GM18861 (cell line): ENCODE measurements at regions not wholly inside any gene's neighbourhood (a gene's known extent, or its start where the extent isn't known, plus 50 kb on each side); places are given as distances from the start of the nearest gene placed in this dataset.

Source experiments
- ATAC-seq: cut with Tn5 transposase; IDR thresholded peaks from one replicate; pipeline ENCODE4 v1.9.1; 2021; ENCODE audit not compliant: unreplicated experiment

- no peak for ATAC-seq
Measured at GRCh38 chr4:54542540-54543041, 115.2 kb upstream of the KIT start.

GRCh38 chr4:54543088-54543795 is 114.5 kb upstream of the KIT start:
- ATAC-seq = no peak

- ATAC-seq = no peak
Measured at GRCh38 chr4:54545663-54546424, 111.9 kb upstream of the KIT start.

GRCh38 chr4:54547299-54548097 is 110.3 kb upstream of the KIT start:
- peak; percentile 62 for ATAC-seq

- ATAC-seq = peak; percentile 34
Measured at GRCh38 chr4:54548098-54548620, 109.6 kb upstream of the KIT start.

- ATAC-seq = no peak
Measured at GRCh38 chr4:54548831-54549460, 108.8 kb upstream of the KIT start.

- ATAC-seq = no peak
Measured at GRCh38 chr4:54550395-54551171, 107.2 kb upstream of the KIT start.

- no peak for ATAC-seq
Measured at GRCh38 chr4:54553001-54553400, 104.8 kb upstream of the KIT start.

- ATAC-seq = no peak
Measured at GRCh38 chr4:54554339-54554990, 103.3 kb upstream of the KIT start.

GRCh38 chr4:54556051-54556450 is 101.7 kb upstream of the KIT start:
- no peak for ATAC-seq

GRCh38 chr4:54556587-54556986 is 101.2 kb upstream of the KIT start:
- ATAC-seq = no peak

- no peak for ATAC-seq
Measured at GRCh38 chr4:54558889-54559677, 98.7 kb upstream of the KIT start.

GRCh38 chr4:54560513-54560912 is 97.2 kb upstream of the KIT start:
- ATAC-seq = no peak

- no peak for ATAC-seq
Measured at GRCh38 chr4:54561940-54562339, 95.8 kb upstream of the KIT start.

- no peak for ATAC-seq
Measured at GRCh38 chr4:54566608-54567007, 91.1 kb upstream of the KIT start.

GRCh38 chr4:54567327-54567726 is 90.4 kb upstream of the KIT start:
- no peak for ATAC-seq

GRCh38 chr4:54568184-54568583 is 89.6 kb upstream of the KIT start:
- no peak for ATAC-seq

GRCh38 chr4:54570822-54571221 is 86.9 kb upstream of the KIT start:
- ATAC-seq = no peak
